Stimulated activated naive CD4-positive, alpha-beta T cell (primary cell): ENCODE measurements at regions not wholly inside any gene's neighbourhood (a gene's known extent, or its start where the extent isn't known, plus 50 kb on each side); places are given as distances from the start of the nearest gene placed in this dataset.

Source experiments
- DNase-seq, 6 experiments: peaks; one replicate each; lab custom pipeline; 2025; lab: John Stamatoyannopoulos, UW

DNA sequence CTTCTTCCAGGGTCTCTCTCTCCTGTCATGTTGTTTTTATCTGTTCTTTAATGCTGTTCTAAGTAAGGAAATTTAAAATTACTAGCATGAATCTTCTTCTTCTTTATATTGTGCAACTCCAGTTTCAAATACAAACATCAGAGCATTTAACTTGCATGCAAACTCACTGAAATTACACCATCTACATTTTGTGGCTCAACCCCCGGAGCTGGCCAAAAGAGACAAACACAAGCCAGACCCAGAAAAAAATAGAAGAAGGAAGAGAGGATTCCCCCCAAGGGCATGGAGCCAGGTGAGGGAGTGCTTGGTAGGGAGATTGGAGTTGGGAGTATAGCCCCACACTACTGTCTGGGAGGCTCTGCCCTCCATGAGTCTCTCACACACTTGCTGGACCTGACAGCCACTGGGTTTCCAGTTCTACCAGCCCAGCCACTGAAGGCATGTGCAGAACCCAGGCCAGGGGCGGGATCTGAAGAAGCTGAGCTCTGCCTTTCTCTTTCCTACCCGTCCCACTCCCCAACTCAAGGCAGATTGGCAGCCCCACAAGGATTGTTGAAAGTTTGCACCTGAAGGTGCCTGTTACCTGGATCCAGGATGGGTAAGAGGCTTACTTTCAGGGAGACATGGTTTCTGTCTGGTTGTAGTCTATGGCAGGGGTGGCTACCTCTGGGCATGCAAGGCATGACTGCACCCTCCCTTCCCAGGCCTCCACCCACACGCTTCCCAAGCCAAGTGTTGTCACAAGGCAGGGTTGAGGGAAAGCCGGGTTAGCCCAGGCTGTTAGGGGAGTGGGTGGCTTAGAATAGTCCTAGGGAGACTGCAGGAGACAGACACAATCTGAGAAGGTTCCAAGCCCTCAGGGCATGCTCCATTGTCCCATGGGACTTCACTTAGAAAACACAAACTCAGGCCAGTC, 297.2 kb downstream of the TGFB2 start:
- no peak for DNase-seq

DNA sequence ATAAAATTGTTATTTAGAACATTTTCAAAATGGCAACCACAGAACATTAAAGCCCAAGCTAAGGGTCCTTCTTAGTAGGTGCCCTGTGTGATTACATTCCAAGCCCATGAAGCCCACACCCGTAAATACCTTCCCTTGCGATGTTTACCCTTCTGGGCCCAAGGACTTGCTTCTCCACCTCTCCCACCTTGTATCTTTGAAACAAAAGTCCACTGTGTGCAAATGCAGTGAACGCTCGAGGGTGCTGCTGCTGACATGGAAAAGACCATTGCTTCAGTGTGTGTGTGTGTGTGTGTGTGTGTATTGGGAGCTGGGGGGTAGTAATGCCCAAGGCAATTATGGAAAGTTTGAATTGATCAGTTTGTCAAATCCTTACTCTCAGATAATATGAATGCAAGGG, 298.1 kb downstream of the TGFB2 start:
- DNase-seq, result no peak

DNA sequence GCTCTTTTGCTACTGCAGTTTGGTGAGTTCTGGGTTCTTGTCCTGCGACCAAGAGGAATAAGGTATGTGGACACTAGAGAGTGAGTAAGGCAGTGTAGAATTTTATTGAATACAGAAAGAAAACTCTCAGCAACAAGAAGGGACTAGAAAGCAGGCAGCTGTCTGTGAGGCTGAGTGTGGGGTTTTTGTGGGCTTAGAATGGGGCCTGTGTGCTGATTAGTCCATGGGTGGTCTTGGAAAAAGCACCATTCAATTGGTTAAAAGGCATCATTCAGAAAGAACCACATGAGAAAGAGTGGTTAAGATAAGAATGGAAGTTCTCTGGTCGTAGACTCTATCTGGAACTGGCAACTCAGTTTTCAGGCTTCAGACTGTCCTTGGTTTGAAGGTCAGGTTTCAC, 298.8 kb downstream of the TGFB2 start:
- no peak for DNase-seq

DNA sequence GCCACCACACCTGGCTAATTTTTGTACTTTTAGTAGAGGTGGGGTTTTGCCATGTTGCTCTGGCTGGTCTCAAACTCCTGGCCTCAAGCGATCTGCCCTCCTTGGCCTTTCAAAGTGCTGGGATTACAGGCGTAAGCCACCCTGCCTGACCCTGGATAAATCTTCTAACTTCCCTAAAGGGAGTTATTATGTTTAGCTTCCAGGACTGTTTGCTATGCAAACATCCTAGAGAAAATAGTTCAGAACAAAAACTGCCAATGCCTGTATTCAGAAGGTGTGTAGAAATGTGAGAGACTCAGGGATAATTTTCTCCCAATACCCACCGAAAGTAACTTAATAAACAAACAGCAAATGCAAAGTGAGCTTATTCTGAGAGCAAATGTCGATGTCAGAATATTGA, 301.2 kb downstream of the TGFB2 start:
- DNase-seq, result no peak

DNA sequence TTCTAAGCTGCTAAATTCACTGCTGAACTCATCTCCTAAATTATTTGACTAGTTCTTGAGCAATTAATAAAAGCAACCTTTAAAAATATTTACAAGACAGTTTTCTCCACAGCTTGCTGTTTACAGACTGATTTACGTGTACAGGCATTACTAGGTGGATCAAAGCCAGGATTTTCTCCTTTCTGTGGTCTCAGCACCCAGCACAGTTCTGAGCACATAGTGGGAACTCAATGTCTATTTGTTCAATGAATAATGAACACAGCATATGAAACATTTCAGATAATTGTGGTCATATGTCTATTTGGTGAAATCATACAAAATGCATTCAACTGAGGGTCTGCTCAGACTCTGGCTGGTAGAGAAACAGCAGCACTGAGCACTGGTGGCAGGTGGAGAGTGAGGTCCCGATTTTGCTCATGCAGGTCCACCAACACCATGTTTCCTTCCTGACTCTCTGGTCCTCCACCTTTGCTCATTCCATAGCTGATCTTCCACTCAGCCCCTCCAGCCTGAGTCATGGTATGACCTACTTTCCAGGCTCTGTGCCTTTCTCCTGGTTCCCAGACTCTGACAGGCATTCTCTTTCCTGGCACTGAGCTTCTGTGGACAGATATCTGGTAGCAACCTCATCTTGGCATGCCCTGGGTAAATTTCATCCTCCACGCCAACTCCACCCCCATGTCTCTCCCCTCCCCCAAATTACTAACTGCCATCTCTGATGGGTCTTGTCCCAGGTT, 311.3 kb downstream of the TGFB2 start:
- DNase-seq, result no peak

DNA sequence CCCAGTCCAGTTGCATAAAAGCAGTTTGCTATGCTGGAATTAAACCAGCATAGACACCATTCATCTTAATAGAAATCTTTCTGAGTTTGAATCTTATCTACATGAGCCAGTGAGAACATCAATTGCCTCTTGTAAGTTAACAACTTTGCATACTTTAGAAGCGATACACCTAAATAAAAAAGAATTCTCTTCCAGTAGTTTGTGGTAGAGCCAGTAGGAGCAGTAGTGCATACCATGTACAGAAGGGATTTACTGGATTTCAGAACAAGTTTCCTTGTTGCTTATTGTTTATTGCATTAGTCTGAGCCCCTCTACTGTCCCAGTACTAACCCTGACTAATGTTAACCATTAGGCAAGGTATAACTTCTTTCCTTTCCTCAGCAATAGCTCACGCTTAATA, 313.1 kb downstream of the TGFB2 start:
- DNase-seq, result no peak

DNA sequence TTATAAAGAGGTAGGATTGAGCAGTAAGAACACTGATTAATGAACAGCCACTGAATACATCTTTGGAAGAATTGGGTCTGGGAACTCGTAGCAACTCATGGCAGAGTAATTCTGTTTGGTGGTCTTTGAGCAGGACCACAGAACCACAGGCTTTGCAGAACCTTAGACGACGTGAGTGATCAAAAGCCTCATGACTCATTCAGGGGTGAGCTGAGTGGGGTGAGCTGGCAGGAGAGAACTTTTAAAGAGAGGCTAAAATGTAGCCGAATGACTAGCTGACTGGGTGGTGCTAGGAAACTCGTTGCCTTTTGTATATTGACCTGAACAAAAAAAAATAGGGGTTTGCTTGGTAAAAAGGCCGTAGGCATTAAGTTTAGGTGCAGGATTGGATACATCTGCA, 313.8 kb downstream of the TGFB2 start:
- DNase-seq, result no peak

DNA sequence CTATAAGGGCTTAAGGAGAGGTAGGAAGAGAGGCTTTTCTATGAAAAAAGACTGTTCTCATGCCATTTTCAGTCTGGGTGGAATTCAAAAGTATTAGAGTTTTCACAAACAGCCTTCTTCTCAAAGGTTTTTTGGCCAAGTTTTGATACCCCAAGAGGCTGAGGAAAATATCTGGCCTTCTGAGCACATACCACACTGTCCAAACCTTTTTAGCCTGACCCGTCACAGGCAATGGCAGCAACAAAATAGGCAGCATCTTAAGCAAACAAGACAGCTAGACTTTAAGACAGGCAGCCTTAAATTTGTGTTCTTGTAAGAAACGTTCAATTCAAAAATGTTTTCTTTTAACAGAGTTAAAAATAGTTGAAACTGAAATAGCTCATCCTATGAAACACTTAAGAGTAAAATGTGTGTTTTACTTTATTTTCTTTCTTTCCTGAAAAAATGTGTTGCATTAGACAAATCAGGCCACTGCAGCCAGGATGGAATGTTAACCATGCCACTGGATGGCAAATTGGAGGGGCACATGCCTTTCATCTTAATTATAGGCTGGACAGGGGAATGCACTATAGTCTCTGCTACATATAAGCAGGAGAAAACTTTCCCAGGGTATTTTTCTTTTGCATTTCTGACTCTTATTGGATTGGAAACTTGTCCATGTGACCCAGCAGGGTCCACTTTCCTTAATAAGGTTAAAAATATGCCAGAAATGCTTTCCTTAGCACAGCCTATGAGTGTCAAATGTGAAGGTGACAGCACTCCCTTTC, 315.0 kb downstream of the TGFB2 start:
- DNase-seq, result no peak

DNA sequence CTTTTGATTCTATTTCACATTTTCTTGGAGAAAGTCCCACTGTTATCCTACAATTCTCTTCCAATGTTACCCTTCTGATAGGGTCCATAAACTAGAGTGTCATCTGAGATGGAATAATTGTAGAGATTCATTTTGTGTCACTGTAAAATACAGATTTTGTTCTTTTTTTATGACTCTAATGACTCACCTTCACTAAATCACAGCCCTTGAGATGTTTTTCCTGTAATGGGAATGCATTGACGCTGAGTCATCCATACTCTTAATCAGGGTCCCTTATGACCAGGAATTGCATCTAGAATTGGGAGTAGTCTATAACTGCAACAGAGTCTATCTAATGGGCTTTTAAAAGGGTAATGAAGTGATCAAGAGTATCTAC, 315.5 kb downstream of the TGFB2 start:
- DNase-seq, result no peak

DNA sequence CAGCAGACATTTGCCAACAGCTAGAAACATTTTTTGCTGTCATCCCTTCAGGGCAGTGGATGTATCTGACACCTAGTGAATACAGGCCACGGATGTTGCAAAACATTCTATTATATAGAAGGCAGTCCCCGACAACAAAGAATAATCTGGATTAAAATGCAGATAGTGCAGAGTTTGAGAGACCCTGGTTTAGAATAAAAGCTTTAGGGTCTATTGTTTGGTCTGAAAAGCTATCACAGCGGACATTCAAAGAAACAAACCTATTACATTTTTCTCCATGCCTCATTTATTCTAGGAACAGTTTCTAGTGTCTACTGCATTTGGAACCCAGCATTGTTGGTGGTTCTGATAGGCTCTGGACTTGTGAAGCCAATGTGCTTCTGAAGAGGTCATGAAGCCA, 316.3 kb downstream of the TGFB2 start:
- no peak for DNase-seq

DNA sequence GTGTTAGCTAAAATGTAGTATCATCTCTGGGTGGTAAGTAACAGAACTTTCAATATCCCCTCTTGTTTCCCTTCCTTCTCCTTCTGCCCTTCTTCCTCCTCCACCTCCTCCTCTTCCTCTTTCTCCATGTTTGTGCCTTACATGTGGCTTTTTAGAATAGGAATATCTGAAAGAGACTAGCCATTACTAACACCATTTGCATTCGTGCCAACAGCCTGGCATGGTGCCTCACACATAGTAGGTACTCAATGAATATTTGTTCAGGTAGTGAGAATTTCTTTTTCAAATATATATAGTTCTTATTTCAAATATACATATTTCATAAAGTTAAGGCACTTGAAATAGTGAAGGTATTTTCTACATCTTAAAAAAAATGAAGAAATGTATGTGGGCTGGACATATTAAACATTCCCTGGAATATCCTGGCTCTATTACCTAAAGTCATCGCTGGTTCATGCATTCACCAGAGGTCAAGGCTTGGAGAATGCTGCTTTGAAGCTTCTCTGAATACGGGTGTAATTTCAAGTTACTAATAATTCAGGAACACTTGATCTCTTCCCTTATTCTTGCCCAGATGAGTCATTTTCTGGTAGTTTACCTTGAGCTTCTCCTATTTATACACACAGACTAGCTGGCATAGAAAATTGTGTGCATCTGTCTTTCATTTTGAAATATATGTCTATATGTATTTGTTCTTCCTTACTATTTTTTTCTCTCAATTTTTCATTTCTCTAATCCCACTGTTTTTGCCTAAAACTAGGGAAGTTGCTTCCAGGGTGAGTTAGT, 319.4 kb downstream of the TGFB2 start:
- no peak for DNase-seq

DNA sequence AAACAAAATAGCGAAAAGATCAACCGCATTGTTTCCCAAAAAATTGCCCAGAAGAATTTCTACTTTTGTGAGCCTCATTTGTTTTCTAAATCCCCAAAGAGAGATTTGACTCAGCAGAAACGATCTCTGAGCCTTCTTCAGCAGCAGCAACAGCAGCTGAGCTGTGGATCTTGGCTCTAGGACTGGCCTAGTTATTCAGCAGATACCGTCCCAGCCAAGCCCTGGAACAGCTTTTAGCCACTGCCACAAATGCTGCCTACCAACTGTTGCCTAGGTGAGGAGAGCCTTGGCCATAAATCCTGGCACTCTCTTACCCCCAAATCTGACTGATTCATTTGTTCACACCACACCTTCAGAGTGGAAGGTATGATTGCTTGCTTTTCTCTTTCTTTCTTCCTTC, 320.1 kb downstream of the TGFB2 start:
- no peak for DNase-seq

DNA sequence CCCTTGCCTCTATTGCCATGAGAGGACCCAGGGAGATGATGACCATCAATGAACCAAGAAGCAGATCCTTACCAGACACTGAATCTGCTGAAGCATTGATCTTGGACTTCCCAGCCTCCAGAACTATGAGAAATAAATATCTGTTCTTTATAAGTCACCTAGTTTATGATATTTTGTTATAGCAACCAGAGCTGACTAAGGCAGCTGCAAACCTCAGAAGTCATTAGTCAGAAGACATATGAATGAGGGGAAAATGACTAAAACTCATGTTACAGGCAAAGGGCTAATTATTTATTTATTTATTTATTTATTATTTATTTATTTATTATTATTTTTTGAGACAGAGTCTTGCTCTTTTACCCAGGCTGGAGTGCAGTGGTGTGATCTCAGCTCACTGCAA, 321.1 kb downstream of the TGFB2 start:
- no peak for DNase-seq

DNA sequence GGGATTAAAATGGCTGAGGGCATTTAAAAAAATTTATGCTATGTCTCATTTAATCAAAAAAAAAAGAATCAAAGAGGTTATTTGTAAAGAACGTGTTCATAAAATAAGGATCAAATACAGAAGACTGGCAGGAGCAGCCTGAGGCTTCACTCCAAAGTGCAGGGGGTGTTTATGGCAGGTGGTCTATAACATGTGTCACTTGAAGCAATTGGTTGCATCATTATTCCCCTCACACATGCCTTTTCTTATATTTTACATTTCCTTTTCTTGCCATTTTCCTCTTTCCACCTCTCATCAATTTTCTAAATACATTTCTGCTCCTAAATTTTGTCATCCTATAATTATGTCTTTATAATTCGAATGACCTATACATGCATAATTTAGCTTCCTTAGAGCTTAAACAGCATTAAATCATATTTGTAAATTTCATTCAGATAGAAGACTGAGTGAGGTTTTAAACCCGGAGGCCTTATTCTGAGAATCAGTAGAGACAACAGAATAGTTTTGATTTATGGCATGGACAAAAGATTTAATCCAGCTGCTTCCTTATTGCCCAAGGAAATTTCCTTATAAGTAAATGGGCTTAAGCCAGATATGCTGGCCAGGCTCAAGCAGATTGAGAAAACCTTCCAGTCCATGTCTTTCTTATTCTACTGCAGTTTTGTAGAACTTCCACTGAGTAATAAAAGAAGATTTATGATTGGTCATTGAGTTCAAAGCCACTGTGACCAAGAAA, 322.8 kb downstream of the TGFB2 start:
- DNase-seq, result no peak

DNA sequence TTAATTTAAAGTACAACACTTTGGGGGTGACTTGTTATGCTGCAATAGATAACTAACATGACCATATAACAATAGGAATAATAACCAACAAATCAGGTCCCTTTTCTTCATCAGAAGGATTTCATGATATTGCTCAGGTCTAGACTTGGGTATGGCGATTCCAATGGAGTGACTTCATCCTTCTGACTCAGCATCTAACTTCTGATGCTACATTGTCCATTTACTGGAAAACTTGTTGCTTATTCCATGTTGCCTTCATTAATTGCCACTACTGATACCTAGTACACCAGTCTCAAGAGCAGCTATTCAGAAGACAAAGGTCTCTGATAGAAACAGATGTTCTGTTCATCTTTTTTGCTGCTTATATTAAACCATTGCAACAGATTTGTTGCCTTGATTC, 324.3 kb downstream of the TGFB2 start:
- DNase-seq, result no peak

DNA sequence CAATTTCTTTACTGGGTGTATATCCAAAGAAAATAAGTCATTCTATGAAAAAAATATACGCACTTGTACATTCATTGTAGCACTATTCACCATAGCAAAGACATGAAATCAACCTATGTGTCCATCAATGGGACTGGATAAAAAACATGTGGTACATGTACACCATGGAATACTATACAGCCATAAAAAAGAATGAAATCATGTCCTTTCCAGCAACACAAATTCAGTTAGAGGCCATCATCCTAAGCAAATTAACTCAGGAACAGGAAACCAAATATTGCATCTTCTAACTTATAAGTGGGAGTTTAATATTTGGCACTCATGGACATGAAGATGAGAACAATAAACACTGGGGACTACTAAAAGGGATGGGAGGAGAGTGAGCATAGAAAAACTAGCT, 325.7 kb downstream of the TGFB2 start:
- DNase-seq, result no peak

DNA sequence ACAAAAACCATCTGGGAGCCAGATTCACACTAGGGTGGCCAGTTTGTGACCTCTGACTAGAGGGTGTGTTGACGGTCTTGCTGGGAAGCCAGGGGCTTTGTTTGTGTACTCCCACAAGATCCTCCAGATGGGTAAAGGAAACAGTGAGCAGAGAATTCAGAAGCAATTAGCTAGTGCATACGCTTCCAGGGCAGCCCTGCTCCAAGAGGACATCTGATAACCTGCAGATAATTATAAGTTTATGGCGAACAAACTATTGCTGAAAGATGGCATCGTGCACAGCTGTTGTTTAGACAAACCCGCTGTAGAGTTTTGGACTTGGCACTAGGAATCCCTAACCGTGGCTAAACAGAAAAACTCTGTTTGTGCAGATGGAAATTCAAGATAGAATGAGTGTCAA, 326.4 kb downstream of the TGFB2 start:
- no peak for DNase-seq

DNA sequence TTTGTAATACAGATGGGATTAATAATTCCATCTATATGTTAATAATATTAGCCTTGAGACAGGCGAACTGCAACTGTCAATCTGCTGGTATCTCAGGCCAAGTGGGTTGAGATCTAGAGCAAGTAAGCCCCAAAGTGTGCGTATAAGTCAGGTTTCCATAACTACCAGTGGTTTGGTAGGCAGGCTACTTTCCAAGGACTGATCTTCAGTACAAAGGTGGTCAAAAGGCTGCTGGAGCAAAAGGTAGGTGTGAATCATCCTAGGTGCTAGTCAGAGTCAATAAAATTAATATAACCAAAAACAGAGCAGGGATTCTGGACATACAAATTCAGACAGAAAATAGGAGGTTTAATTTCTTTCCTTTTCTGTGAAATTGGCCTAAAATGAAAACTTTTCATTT, 328.0 kb downstream of the TGFB2 start:
- no peak for DNase-seq

DNA sequence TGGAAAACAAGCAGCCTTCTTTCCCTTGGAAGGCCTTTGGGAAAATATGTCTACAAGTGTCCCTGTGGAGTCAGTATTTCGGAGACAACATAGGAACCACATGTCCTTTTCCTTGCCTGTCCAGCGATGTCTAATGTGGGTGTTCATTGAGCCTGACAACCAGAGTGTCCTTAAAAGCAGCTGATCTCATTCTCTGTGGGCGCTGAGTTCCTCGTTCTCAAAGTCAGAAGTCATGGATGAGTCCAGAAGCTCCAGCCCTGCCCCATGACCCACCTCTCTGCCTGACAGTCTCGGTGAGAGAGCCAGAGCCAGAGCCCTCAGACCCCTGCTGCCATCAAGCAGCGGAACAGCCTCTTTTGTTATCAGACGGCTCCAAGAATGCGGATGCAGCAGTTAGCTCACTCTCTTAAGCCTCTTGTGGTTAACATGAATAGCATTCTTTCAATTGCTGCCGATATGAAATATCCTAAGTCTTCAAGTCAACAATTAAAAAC, 329.2 kb downstream of the TGFB2 start:
- DNase-seq, result no peak

DNA sequence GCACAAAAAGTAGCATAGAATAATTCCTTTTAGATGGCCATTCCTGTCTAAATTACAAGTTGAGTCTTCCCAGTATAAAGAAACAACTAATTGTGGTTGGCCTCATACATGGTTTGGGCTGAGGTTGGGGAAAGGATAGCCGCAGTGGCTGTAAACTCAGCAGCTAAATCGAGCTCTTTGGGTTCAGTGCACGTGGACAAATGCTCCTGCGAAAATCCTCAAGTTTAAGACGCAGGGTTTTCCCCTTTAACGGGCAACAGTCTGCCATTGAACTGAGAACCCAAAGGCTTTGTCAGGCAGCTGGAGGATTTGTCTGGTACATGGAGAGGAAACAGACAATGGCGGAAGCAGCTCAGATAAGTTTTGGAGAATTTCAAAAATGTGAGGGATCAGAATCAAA, 331.9 kb downstream of the TGFB2 start:
- no peak for DNase-seq

DNA sequence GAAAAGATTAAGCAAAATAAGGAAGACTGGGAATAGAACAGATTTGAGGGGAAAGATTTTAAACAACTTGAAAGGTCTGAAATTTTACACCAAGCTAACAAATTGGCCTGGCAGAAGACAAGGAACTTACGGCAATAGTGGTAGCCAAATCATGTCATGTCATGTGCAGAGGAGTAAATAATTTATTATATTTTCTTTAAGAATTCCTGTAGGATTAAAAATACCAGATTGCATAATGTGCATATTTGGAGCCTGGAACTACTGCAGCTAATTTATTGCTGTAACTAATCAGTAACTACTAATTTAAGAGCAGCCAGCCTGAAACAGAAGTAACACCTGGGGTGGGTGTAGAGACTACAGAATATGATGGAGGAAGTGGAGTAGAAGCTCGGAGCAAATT, 334.3 kb downstream of the TGFB2 start:
- DNase-seq, result no peak
